ENCODE measurements at regions not wholly inside any gene's neighbourhood (a gene's known extent, or its start where the extent isn't known, plus 50 kb on each side); places are given as distances from the start of the nearest gene placed in this dataset.

DNA sequence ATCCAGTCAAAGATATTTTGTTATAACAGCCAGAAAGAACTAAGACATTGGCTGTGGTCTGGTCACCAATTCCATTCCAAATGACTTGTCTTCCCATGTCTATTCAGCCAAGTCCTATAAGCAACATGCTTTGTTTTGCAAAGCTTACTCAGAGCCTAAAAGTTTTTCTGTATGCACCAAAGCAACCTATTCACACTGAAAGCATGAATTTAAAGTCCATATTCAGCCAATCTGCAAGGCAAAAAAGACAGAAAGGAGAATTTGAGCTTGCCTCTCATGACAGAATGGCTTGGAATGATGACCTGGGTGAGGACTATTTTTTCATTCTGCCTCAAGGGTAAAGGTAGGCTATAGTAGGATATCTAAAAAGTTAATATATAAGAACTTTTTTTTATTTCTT, 323.2 kb upstream of the NOCT start:
- TF ChIP-seq, protein P1, sequence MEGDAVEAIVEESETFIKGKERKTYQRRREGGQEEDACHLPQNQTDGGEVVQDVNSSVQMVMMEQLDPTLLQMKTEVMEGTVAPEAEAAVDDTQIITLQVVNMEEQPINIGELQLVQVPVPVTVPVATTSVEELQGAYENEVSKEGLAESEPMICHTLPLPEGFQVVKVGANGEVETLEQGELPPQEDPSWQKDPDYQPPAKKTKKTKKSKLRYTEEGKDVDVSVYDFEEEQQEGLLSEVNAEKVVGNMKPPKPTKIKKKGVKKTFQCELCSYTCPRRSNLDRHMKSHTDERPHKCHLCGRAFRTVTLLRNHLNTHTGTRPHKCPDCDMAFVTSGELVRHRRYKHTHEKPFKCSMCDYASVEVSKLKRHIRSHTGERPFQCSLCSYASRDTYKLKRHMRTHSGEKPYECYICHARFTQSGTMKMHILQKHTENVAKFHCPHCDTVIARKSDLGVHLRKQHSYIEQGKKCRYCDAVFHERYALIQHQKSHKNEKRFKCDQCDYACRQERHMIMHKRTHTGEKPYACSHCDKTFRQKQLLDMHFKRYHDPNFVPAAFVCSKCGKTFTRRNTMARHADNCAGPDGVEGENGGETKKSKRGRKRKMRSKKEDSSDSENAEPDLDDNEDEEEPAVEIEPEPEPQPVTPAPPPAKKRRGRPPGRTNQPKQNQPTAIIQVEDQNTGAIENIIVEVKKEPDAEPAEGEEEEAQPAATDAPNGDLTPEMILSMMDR (IDR thresholded peaks at IDR 0.05; ENCODE audit: insufficient read depth, low read depth, low read length, missing control alignments) = no peak
- DNase-seq (ENCODE audit: low read depth) = no peak
- no peak overlapping the region for H3K4me3 ChIP-seq (ENCODE audit: low read depth, low read length)

GRCh38 chr4:138689593-138689992, 326.0 kb upstream of the NOCT start:
- no peak for DNase-seq (ENCODE audit: low read depth)
- TF ChIP-seq, protein P1 (IDR thresholded peaks at IDR 0.05; ENCODE audit: insufficient read depth, low read depth, low read length, missing control alignments) = no peak
- H3K4me3 ChIP-seq (ENCODE audit: low read depth, low read length) = no peak overlapping the region

DNA sequence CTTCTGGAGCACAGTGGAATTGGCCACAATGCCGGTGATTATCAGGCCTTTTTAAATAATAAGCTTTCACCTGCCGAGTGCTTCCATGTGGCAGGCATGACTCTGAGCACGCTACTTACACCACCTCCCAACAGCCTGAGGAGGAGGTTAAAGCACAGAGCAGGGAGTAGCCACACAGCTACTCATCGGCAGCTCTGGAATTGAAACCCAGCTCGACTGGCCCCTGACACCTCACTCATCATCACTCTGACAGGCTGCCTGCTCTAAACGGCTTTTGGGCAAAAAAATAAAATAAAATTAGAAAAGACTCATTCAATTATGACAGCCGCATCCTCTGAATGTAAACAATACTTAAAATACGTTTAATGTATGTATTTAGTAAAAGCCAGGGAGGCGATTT, 326.4 kb upstream of the NOCT start:
- TF ChIP-seq, protein P1 (IDR thresholded peaks at IDR 0.05; ENCODE audit: insufficient read depth, low read depth, low read length, missing control alignments) = no peak
- H3K4me3 ChIP-seq (ENCODE audit: low read depth, low read length) = no peak overlapping the region
- no peak for DNase-seq (ENCODE audit: low read depth)

DNA sequence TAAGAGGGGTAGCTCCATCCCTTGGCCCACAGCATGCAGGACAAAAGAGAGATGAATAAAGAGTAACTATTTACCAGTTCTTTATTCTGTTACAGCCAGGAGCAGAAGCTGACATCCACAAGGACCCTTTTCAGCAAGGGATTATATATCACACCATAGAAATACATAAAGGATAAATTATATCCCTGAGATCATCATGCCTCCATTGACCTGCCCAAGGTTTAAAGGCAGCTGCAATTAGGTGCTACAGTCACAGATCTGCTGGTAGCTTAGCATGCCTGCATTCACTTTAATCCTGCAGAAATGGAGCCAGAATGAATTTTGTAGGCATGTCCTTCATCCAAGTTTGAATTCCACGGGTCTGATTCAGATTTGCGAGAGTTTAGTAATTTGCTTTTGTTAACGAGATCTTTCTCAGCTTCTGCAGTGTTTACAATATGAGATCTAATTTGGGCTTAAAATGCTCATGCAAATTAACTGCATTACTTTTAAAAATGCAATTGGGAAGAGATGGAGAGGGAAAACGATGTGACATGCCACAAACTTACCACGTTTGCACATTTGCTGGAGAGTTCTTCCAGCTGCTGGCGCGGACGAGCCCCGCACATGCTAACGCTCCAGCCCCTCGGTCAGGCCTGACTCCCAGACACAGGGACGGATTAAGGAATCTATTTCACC, 327.0 kb upstream of the NOCT start:
- no peak overlapping the region for H3K4me3 ChIP-seq (ENCODE audit: low read depth, low read length)
- no peak for DNase-seq (ENCODE audit: low read depth)
- TF ChIP-seq, protein P1 (IDR thresholded peaks at IDR 0.05; ENCODE audit: insufficient read depth, low read depth, low read length, missing control alignments) = no peak

DNA sequence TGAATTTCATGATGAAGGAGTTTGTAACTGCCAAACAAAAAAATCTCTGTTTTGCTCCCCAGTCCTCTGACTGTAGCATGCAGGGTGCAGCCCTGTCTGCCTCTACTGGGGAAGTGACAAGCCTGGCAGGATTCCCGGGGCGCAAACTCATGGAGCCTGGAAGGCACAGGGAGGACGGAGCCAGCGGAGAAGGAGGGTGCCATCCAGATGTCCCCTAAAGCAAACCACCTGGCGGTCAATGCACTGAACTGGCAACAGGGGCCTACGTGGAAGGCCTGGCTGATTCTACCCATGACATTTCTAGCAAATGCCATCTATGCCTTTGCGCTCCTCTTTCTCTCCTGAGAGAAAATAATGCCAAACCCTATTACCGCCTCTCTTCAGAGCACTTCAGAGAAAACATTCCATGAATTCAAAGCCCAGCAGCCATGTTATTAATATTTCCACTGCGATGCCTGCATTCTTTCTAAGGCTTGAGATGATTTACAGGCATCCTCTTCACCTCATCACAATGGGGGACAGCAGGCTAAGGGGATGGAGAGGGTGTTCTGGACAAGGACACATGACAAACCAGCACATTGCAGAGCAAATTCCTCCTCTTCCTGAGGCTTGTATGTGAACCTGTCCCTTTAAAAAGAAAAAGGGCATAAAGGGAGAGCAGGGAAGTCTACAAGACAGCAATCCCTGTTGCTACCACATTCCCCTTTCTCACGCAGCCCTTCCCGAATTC, 329.3 kb upstream of the NOCT start:
- no peak for DNase-seq (ENCODE audit: low read depth)
- TF ChIP-seq, protein P1 (IDR thresholded peaks at IDR 0.05; ENCODE audit: insufficient read depth, low read depth, low read length, missing control alignments) = no peak
- H3K4me3 ChIP-seq (ENCODE audit: low read depth, low read length) = no peak overlapping the region

GRCh38 chr4:138685316-138685715, 330.3 kb upstream of the NOCT start:
- TF ChIP-seq, protein P1 (IDR thresholded peaks at IDR 0.05; ENCODE audit: insufficient read depth, low read depth, low read length, missing control alignments) = no peak
- no peak for DNase-seq (ENCODE audit: low read depth)
- H3K4me3 ChIP-seq (ENCODE audit: low read depth, low read length) = no peak overlapping the region
